HCT116 (cell line): ENCODE measurements at regions not wholly inside any gene's neighbourhood (a gene's known extent, or its start where the extent isn't known, plus 50 kb on each side); places are given as distances from the start of the nearest gene placed in this dataset.

Experiments used
- ATAC-seq: fragments of 200-7000 bp; cut with Tn5 transposase; 2 replicates; pipeline ENCODE4 v1.9.1; 2020; ENCODE audit warnings: mild to moderate bottlenecking, moderate library complexity
- BruUV-seq: library from RNA; stranded (reverse); fragments of 400-500 nt; replicated peaks from 2 replicates; lab custom pipeline; 2021; lab: Mats Ljungman, UMichigan
- CTCF ChIA-PET: fragments of 300-600 bp; sonication (Branson Sonifier 250); formaldehyde crosslinking; loops from one replicate; lab custom pipeline; 2021; ENCODE audit warnings: antibody characterized with exemption; lab: Charles Lee
- POLR2A ChIA-PET: fragments of 300-600, 350-600 bp; sonication (Branson Sonifier 250); formaldehyde crosslinking; loops from one replicate; lab custom pipeline; 2021; ENCODE audit warnings: antibody characterized with exemption; lab: Charles Lee
- RAD21 ChIA-PET, 2 experiments: fragments of 300-600 bp; sonication (Branson Sonifier 250); formaldehyde crosslinking; loops; one replicate each; lab custom pipeline; 2023; ENCODE audit warnings: low total read pairs in 2 of 2; ENCODE audit not compliant: uncharacterized antibody in 2 of 2, unreplicated experiment in 2 of 2, low non-redundant PET in 1 of 2; lab: Charles Lee
- DNase-seq: peaks from one replicate; pipeline ENCODE4 v3.0.0-alpha.2; 2010; ENCODE audit warnings: low read depth, low spot score
- H2AFZ ChIP-seq: fragments of 200-600 bp; shearing (Covaris generic), sonication (generic); 2 replicates; pipeline ENCODE4 v1.6.1; 2017; ENCODE audit warnings: low read depth, mixed run types, mixed read lengths, antibody characterized with exemption, low read length; ENCODE audit not compliant: poor library complexity, severe bottlenecking
- H3K27ac ChIP-seq: 2 replicates; pipeline ENCODE4 v1.5.1; 2012; ENCODE audit warnings: low read depth, low read length
- H3K27me3 ChIP-seq: fragments of 200-600 bp; sonication (generic); 2 replicates; pipeline ENCODE4 v1.6.1; 2016; ENCODE audit warnings: mixed run types, low read length, mixed read lengths; ENCODE audit not compliant: insufficient read depth
- H3K36me3 ChIP-seq, 2 experiments: fragments of 200-500 bp in 1 of 2; fragments of 200-600 bp in 1 of 2; sonication (Bioruptor generic) in 1 of 2; sonication (generic) in 1 of 2; 2 replicates each; pipeline versions ENCODE4 v1.5.1 to v1.6.1; 2014 to 2016; ENCODE audit warnings: low read length in 2 of 2, inconsistent platforms in 1 of 2, mixed read lengths in 1 of 2, mixed run types in 1 of 2; ENCODE audit not compliant: insufficient read depth in 2 of 2, control insufficient read depth in 1 of 2
- H3K4me1 ChIP-seq, 2 experiments: fragments of 200-600 bp in 1 of 2; sonication (generic) in 1 of 2; 2 replicates each; pipeline versions ENCODE4 v1.5.1 to v1.6.1; 2012 to 2017; ENCODE audit warnings: low read length in 2 of 2, inconsistent platforms in 1 of 2, mild to moderate bottlenecking in 1 of 2, mixed read lengths in 1 of 2, mixed run types in 1 of 2, moderate library complexity in 1 of 2; ENCODE audit not compliant: insufficient read depth in 2 of 2, control insufficient read depth in 1 of 2
- H3K4me2 ChIP-seq: fragments of 200-600 bp; sonication (generic); 2 replicates; pipeline ENCODE4 v1.6.1; 2017; ENCODE audit warnings: mixed run types, low read length, mixed read lengths
- H3K4me3 ChIP-seq, 2 experiments: fragments of 200-600 bp in 1 of 2; sonication (generic) in 1 of 2; replicated peaks in 1 of 2; 2 replicates each; pipeline ENCODE4 v1.5.1; 2011 to 2016; ENCODE audit warnings: low read length in 2 of 2, control low read depth in 1 of 2, low read depth in 1 of 2, mild to moderate bottlenecking in 1 of 2, mixed read lengths in 1 of 2, mixed run types in 1 of 2
- H3K79me2 ChIP-seq: fragments of 200-600 bp; sonication (generic); 2 replicates; pipeline ENCODE4 v1.6.1; 2017; ENCODE audit warnings: mild to moderate bottlenecking, mixed run types, low read length, moderate library complexity, mixed read lengths; ENCODE audit not compliant: insufficient read depth
- H3K9ac ChIP-seq: fragments of 200-600 bp; sonication (generic); 2 replicates; pipeline ENCODE4 v1.6.1; 2016; ENCODE audit warnings: low read length, mixed read lengths
- H3K9me2 ChIP-seq: fragments of 200-600 bp; sonication (generic), shearing (Covaris generic); 2 replicates; pipeline ENCODE4 v1.6.1; 2017; ENCODE audit warnings: mixed run types, mild to moderate bottlenecking, moderate library complexity; ENCODE audit not compliant: insufficient read depth
- H3K9me3 ChIP-seq, 2 experiments: fragments of 200-500 bp in 1 of 2; fragments of 200-600 bp in 1 of 2; sonication (Bioruptor generic) in 1 of 2; sonication (generic) in 1 of 2; 2 replicates each; pipeline ENCODE4 v1.6.1; 2014 to 2017; ENCODE audit warnings: low read length in 2 of 2, mixed read lengths in 2 of 2, inconsistent platforms in 1 of 2, low read depth in 1 of 2, mild to moderate bottlenecking in 1 of 2, mixed run types in 1 of 2, moderate library complexity in 1 of 2; ENCODE audit not compliant: control insufficient read depth in 1 of 2, insufficient read depth in 1 of 2
- H4K20me1 ChIP-seq: fragments of 200-600 bp; sonication (generic), shearing (Covaris generic); 2 replicates; pipeline ENCODE4 v1.6.1; 2017; ENCODE audit warnings: mixed run types, mild to moderate bottlenecking, moderate library complexity; ENCODE audit not compliant: insufficient read depth
- CBX3 ChIP-seq: IDR thresholded peaks from 2 replicates; pipeline ENCODE4 v1.6.1; 2012; ENCODE audit warnings: low read depth
- CEBPB ChIP-seq: IDR thresholded peaks from 2 replicates; pipeline ENCODE4 v1.6.1; 2012; ENCODE audit warnings: low read depth
- POLR2AphosphoS5 ChIP-seq: IDR thresholded peaks from 2 replicates; pipeline ENCODE4 v1.6.1; 2011; ENCODE audit warnings: mild to moderate bottlenecking, low read depth, low read length, moderate library complexity
- SIN3A ChIP-seq: IDR thresholded peaks from 2 replicates; pipeline ENCODE4 v1.6.1; 2012; ENCODE audit warnings: low read depth
- intact Hi-C: fragments of 100-400 bp; cut with micrococcal nuclease; formaldehyde crosslinking; loops from 2 replicates; pipeline ENCODE4 v1.10.0; 2022
- TF ChIP-seq, protein P1 (sequence below): IDR thresholded peaks from 2 replicates; pipeline ENCODE4 v1.6.1; 2012

DNA sequence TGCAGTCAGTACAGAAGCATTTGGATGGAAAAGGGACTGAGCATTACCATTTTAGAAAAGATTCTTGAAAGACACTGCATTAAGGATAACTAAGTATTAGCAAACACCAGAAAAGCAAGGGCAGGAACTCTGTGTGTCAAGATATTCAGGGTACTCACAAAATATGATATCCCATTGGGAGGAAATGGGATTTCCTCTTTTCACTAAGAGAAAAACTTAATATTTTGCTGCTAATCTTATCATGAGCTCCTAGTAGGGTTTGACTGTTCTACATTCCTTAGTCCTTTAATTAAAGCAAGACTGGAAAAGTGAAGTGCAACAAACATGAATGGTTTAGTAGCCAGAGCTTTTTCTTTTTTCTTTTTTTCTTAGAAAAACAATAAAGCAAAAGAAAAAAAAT, 305.9 kb upstream of the ADGRL4 start:
- intact Hi-C loops = no loop called here
- ChIA-PET RAD21 (no interaction called here), POLR2A (no interaction called here), CTCF (no interaction called here)
- H4K20me1 ChIP-seq = no peaks in the 10 kb centered on the region
- no peak overlapping the region for H3K4me2 ChIP-seq
- no peaks in the 10 kb centered on the region for H3K79me2 ChIP-seq
- H2AFZ ChIP-seq = no peak overlapping the region
- H3K4me1 ChIP-seq = no peaks in the 10 kb centered on the region
- peaks cover 3% of the 10 kb centered on the region; the same call in 1 of the 2 replicates for H3K9me2 ChIP-seq
- TF ChIP-seq CBX3 (no peak), SIN3A (no peak)
- TF ChIP-seq, protein P1, sequence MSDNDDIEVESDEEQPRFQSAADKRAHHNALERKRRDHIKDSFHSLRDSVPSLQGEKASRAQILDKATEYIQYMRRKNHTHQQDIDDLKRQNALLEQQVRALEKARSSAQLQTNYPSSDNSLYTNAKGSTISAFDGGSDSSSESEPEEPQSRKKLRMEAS = no peak
- no peak overlapping the region for H3K27ac ChIP-seq
- H3K9ac ChIP-seq = no peak overlapping the region
- ATAC-seq (no peak), DNase-seq (no peak)
- no peaks in the 10 kb centered on the region for H3K36me3 ChIP-seq
- no peaks in the 10 kb centered on the region for H3K9me3 ChIP-seq
- H3K4me3 ChIP-seq = no peak overlapping the region
- H3K27me3 ChIP-seq = no peaks in the 10 kb centered on the region
- no TSS peak for BruUV-seq

DNA sequence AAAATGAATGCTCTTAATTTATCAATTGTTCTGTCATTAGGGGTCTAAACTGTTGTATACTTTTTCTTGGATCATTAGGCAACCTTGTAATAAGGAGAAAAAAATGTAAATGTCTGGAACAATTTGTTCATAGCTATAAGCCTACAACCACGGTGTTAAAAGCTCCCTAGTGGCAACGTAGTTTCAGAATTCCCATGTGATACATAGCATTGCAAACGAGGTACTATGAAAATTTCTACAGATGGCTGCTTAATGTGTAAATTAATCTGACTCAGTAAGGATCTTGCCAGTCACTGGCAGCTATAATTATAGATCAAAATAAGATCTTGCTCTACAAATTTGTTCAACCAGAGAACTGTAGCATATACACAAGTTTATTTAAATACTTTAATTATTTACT, 304.1 kb upstream of the ADGRL4 start:
- Histone ChIP-seq H3K9me2 (peaks cover 3% of the 10 kb centered on the region; the same call in 1 of the 2 replicates), H4K20me1 (no peaks in the 10 kb centered on the region), H3K27ac (no peak overlapping the region), H3K4me1 (no peaks in the 10 kb centered on the region), H3K4me3 (no peak overlapping the region), H2AFZ (no peak overlapping the region), H3K36me3 (no peaks in the 10 kb centered on the region), H3K79me2 (no peaks in the 10 kb centered on the region), H3K27me3 (no peaks in the 10 kb centered on the region), H3K4me2 (no peak overlapping the region), H3K9ac (no peak overlapping the region), H3K9me3 (no peaks in the 10 kb centered on the region)
- CTCF ChIA-PET = no interaction called here
- TF ChIP-seq CEBPB (no peak), POLR2AphosphoS5 (no peak)
- BruUV-seq = no TSS peak
- DNase-seq (no peak), ATAC-seq (no peak)
- POLR2A ChIA-PET = no interaction called here
- RAD21 ChIA-PET = no interaction called here
- intact Hi-C loops = no loop called here
